ENCODE measurements at regions not wholly inside any gene's neighbourhood (a gene's known extent, or its start where the extent isn't known, plus 50 kb on each side); places are given as distances from the start of the nearest gene placed in this dataset.

GRCh38 chr4:152165146-152165545 is 370.7 kb downstream of the FBXW7 start:
- DNase-seq (ENCODE audit: low read depth in 2 of 3, low spot score in 2 of 3) = no peak

DNA sequence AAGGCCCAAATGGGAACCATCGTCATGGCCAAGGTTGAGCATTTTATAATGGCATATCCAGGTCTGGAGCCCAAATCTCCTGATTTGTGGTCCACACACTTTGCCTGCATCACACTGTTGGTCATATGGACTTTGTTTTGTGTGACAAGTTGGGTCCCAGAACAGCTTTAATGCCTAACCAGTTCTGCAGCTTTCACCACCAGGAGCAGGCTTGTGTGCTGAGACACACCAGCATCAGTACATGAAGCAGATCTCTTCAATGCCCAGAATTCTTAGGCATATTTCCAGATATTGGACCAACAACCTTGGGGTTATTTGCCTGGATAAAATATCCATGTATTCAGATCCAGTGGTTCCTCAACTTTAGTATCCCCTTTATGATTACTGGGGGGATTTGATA is 371.3 kb downstream of the FBXW7 start:
- DNase-seq (ENCODE audit: low read depth in 2 of 3, low spot score in 2 of 3) = no peak

GRCh38 chr4:152162331-152162697 is 373.6 kb downstream of the FBXW7 start:
- DNase-seq (ENCODE audit: low read depth in 2 of 3, low spot score in 2 of 3) = no peak

- no peak for DNase-seq (ENCODE audit: low read depth in 2 of 3, low spot score in 2 of 3)
Measured at GRCh38 chr4:152161676-152162330, 374.1 kb downstream of the FBXW7 start.

GRCh38 chr4:152160225-152160800 is 375.6 kb downstream of the FBXW7 start:
- no peak for DNase-seq (ENCODE audit: low read depth in 2 of 3, low spot score in 2 of 3)

GRCh38 chr4:152159773-152160172 is 376.1 kb downstream of the FBXW7 start:
- DNase-seq (ENCODE audit: low read depth in 2 of 3, low spot score in 2 of 3) = no peak

DNA sequence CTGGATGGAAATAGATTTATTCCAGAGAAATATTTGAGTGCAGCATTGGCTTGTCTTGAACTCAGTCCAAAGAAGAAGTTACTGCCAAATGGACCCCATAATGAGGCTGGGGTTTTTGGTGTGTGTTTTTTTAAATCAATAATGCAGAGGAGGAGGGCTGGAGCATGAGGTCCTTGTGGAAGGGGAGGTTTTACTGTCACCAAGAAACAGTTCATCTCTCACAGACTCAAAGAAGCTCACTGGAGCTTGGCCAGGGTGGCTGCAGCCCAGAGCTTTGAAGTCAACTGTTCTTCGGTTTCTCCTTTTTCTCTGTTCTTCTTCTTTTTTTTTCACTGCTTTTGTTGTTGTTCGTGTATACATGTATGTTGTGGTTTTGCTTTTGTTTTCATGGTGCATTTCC is 377.7 kb downstream of the FBXW7 start:
- no peak for DNase-seq (ENCODE audit: low read depth in 2 of 3, low spot score in 2 of 3)

DNA sequence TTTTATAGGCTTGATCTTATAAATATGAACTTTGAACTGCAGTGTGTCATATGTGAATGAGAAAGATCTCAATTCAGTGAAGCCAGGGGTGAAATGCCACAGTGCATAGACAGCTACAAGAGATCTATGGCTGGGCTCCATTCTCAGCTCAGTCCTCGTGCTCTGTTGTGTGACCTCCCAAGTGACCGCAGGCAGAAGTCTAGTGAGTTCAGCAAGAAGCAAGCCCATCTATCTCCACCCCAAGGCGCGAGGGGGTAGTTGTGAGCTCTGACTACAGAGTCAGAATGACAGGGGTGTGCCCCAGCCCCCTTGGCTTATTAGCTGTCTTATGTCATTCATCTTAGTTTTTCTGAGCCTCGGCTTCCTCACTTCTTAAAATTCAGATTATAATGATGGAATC is 378.3 kb downstream of the FBXW7 start:
- DNase-seq (ENCODE audit: low read depth in 2 of 3, low spot score in 2 of 3) = no peak

- DNase-seq (ENCODE audit: low read depth in 2 of 3, low spot score in 2 of 3) = no peak
Measured at GRCh38 chr4:152156442-152156841, 379.4 kb downstream of the FBXW7 start.

DNA sequence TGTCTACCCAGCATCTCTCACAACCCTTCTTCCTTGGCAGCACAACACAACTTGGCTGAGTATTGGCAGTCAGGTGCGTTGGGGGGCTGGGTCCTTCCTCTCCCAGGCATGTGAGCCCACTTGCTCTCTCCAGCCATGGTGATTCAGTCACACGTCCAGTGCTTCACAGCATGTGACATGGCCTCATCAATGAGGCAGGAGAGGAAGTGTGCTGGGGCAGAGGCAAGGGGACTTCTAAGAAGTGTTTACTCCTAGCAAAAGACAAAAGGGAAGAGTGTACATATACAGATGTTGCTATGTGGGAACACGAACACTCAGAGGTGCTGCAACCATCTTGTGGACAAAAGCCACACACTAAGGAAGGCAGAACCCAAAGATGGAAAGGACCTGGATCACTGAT is 380.8 kb downstream of the FBXW7 start:
- no peak for DNase-seq (ENCODE audit: low read depth in 2 of 3, low spot score in 2 of 3)

GRCh38 chr4:152154433-152154832 is 381.5 kb downstream of the FBXW7 start:
- DNase-seq (ENCODE audit: low read depth in 2 of 3, low spot score in 2 of 3) = no peak

GRCh38 chr4:152153476-152154270 is 382.2 kb downstream of the FBXW7 start:
- no peak for DNase-seq (ENCODE audit: low read depth in 2 of 3, low spot score in 2 of 3)

DNA sequence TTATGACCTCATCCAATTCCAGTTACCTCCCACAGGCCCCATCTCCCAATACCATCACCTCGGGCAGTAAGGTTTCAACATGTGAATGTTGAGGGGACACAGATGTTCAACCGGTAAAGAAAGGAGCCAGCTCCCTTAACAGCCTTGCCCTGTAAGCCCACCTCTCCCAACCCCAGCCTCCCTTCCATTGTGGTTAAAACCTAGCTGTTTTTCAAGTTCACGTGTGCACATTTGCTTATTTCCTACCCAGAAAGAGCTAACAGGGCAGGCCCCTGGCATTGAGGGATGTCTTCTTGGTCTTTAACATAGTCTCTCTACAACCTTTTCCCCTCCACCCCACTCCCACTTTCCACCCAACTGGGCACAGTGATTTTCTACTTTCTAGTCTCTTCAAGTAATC is 385.7 kb downstream of the FBXW7 start:
- DNase-seq (ENCODE audit: low read depth in 2 of 3, low spot score in 2 of 3) = no peak

DNA sequence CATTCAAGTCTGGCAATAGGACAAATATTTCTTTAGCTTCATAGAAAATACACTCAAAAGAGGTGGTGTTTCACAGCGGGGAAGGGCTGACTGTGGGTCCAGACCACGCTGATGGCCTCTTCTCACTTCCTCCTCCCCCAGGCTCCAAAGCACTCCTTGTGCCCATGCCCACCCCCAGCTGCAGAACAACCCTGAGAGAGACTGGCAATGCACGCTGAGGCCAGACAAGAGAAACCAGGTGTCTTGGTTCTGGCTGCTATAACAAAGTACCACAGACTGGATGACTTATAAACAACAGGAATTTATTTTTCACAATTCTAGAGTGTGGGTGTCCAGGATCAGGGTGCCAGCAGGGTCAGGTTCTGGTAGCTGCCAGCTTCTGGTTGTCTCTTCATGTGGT is 386.1 kb downstream of the FBXW7 start:
- DNase-seq (ENCODE audit: low read depth in 2 of 3, low spot score in 2 of 3) = no peak

GRCh38 chr4:152148057-152148456 is 387.2 kb upstream of the GATB start:
- no peak for DNase-seq (ENCODE audit: low read depth in 2 of 3, low spot score in 2 of 3)

GRCh38 chr4:152146244-152146643 is 385.4 kb upstream of the GATB start:
- no peak for DNase-seq (ENCODE audit: low read depth in 2 of 3, low spot score in 2 of 3)

DNA sequence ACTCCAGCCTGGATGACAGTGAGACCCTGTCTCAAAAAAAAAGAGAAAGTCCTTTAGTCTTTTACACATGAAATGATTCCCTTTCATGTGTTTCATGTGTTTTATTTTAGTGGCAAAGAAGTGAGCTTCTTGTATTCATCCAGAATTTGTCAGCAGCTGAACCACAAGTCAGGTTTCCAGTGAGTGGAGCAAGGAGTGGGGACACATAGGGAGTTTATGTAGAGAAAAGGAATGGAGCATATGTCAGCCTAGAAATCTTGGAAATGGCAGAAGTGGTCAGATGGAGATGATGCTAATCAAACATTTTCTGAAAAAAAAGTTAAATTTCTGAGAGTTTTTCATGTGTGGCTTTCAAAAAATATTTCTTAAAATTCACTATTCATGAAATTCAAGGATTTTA is 383.0 kb upstream of the GATB start:
- DNase-seq (ENCODE audit: low read depth in 2 of 3, low spot score in 2 of 3) = no peak

DNA sequence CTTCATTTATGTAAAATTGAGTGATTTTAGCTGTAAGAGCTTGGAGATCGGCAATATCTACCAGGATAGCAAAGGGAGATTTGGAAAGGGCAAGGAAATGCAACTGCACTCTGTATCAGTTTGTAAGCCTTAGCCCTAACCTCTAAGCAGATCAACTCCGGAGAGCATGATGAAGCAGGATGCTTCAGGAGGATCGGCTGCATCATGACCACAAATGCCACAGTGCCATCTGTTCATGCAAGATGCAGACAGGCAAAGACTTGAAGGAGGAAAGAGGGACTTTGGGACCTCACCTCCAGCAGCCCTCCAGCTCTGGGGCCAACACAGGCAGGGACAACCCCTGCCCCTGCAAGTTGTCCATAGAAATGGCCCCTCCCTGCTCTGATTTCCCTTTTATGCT is 377.6 kb upstream of the GATB start:
- peak in 2 of 3 donors; percentile 48 to 65 for DNase-seq (ENCODE audit: low read depth in 2 of 3, low spot score in 2 of 3)

DNA sequence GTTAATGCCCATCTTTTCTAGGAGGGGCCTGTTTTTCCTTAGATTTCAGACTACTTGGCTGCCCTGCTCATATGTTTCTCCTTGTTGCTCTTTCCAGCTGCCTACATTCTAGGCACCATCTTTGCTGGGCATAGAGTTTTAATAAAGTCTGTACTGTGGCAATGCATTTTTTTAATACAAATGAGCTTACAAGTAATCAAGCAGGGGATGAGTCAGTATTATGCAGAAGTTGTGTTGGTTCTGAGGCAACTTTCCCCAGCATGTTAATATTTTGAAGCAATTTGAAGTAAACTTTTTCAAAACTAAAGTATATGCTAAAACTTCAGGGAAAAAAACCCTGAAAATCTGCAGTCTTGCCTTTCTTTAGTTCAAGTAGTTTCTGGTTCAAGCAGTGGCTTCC is 372.0 kb upstream of the GATB start:
- no peak for DNase-seq (ENCODE audit: low read depth in 2 of 3, low spot score in 2 of 3)

- no peak for DNase-seq (ENCODE audit: low read depth in 2 of 3, low spot score in 2 of 3)
Measured at GRCh38 chr4:152128356-152128755, 367.5 kb upstream of the GATB start.

DNA sequence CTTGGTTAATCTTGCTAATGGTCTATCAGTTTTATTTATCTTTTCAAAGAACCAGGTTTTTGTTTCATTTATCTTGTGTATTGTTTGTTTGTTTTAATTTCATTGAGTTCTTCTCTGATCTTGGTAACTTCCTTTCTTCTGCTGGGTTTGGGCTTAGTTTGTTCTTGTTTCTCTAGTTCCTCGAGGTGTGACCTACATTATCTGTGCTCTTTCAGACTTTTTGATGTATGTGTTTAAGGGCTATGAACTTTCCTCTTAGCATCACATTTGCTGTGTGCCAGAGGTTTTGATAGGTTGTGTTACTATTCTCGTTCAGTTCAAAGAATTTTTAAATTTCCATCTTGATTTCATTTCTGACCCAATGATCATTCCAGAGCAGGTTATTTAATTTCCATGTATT is 365.4 kb upstream of the GATB start:
- no peak for DNase-seq (ENCODE audit: low read depth in 2 of 3, low spot score in 2 of 3)

All from hematopoietic multipotent progenitor cell (in vitro differentiated cells).